MCF 10A (cell line): ENCODE measurements at regions not wholly inside any gene's neighbourhood (a gene's known extent, or its start where the extent isn't known, plus 50 kb on each side); places are given as distances from the start of the nearest gene placed in this dataset.

Source experiments
- BruUV-seq: library from RNA; stranded (reverse); fragments of 400-500 nt; replicated peaks from 2 replicates; lab custom pipeline; 2021; lab: Mats Ljungman, UMichigan
- CTCF ChIA-PET: fragments of 300-600 bp; sonication (Branson Sonifier 250); formaldehyde crosslinking; extraction: SDS; loops from one replicate; lab custom pipeline; 2021; ENCODE audit warnings: antibody characterized with exemption, inconsistent platforms; lab: Yijun Ruan, JAX
- POLR2A ChIA-PET: fragments of 300-600, 350-650 bp; sonication (Branson Sonifier 250); formaldehyde crosslinking; extraction: SDS; loops from one replicate; lab custom pipeline; 2020; ENCODE audit warnings: antibody characterized with exemption, inconsistent platforms; lab: Yijun Ruan, JAX
- DNase-seq: peaks from one replicate; pipeline ENCODE4 v3.0.0-alpha.2; 2018; ENCODE audit not compliant: unreplicated experiment
- H3K27ac Mint-ChIP-seq: one replicate; pipeline ENCODE4 v1.8.0; 2022; ENCODE audit warnings: mild to moderate bottlenecking, low read depth, mixed read lengths; ENCODE audit not compliant: unreplicated experiment
- H3K27me3 Mint-ChIP-seq: one replicate; pipeline ENCODE4 v1.8.0; 2022; ENCODE audit warnings: mixed read lengths; ENCODE audit not compliant: insufficient read depth, unreplicated experiment
- H3K36me3 Mint-ChIP-seq: one replicate; pipeline ENCODE4 v1.8.0; 2022; ENCODE audit warnings: mild to moderate bottlenecking, moderate library complexity, mixed read lengths; ENCODE audit not compliant: insufficient read depth, unreplicated experiment
- H3K4me1 Mint-ChIP-seq: one replicate; pipeline ENCODE4 v1.8.0; 2022; ENCODE audit warnings: mixed read lengths; ENCODE audit not compliant: insufficient read depth, unreplicated experiment
- H3K4me3 Mint-ChIP-seq: one replicate; pipeline ENCODE4 v1.8.0; 2022; ENCODE audit warnings: mild to moderate bottlenecking, moderate library complexity, mixed read lengths; ENCODE audit not compliant: unreplicated experiment
- H3K9me3 Mint-ChIP-seq: one replicate; pipeline ENCODE4 v1.8.0; 2022; ENCODE audit warnings: mixed read lengths; ENCODE audit not compliant: unreplicated experiment
- CTCF ChIP-seq: fragments of 200-600 bp; IDR thresholded peaks from one replicate; pipeline ENCODE4 v1.8.0; 2022; ENCODE audit warnings: antibody characterized with exemption, mild to moderate bottlenecking; ENCODE audit not compliant: unreplicated experiment
- intact Hi-C: fragments of 100-400 bp; cut with micrococcal nuclease; formaldehyde crosslinking; loops from 2 replicates; pipeline ENCODE4 v1.14.1; 2022

- intact Hi-C loops, result no loop called here
- Mint-ChIP-seq H3K9me3 (no peaks in the 10 kb centered on the region), H3K27me3 (no peaks in the 10 kb centered on the region), H3K4me3 (no peak overlapping the region), H3K36me3 (no peaks in the 10 kb centered on the region), H3K27ac (no peak overlapping the region), H3K4me1 (peaks cover 7% of the 10 kb centered on the region)
- no peak for DNase-seq
- BruUV-seq, result no TSS peak
- ChIA-PET CTCF (interaction anchor here (0.5 to 0.6 kb wide), 2 partner anchors 457 to 1540 kb away, joined by 3 read pairs; no protein-coding TSS in a partner anchor), POLR2A (interaction anchor here (0.5 kb wide), 1 partner anchor 154 kb away, joined by 5 read pairs; no protein-coding TSS in a partner anchor)
- no peak for TF ChIP-seq CTCF
Measured at GRCh38 chr3:182393830-182394367, 399.4 kb upstream of the ATP11B start.

GRCh38 chr3:182397164-182397563 is 396.1 kb upstream of the ATP11B start:
- ChIA-PET POLR2A (no interaction called here), CTCF (no interaction called here)
- Mint-ChIP-seq H3K4me3 (no peak overlapping the region), H3K9me3 (no peaks in the 10 kb centered on the region), H3K27me3 (no peaks in the 10 kb centered on the region), H3K27ac (no peak overlapping the region), H3K36me3 (no peaks in the 10 kb centered on the region), H3K4me1 (no peaks in the 10 kb centered on the region)
- no TSS peak for BruUV-seq
- no peak for TF ChIP-seq CTCF
- DNase-seq, result no peak
- intact Hi-C loops, result no loop called here

GRCh38 chr3:182399978-182400737 is 393.1 kb upstream of the ATP11B start:
- POLR2A ChIA-PET, result no interaction called here
- Mint-ChIP-seq H3K36me3 (no peaks in the 10 kb centered on the region), H3K9me3 (no peaks in the 10 kb centered on the region), H3K4me3 (no peak overlapping the region), H3K4me1 (no peaks in the 10 kb centered on the region), H3K27me3 (no peaks in the 10 kb centered on the region), H3K27ac (no peak overlapping the region)
- intact Hi-C loops, result no loop called here
- no TSS peak for BruUV-seq
- no peak for TF ChIP-seq CTCF
- DNase-seq, result no peak
- CTCF ChIA-PET, result no interaction called here

- no peak for DNase-seq
- intact Hi-C loops, result no loop called here
- no peak for TF ChIP-seq CTCF
- Mint-ChIP-seq H3K27ac (no peak overlapping the region), H3K4me3 (no peak overlapping the region), H3K4me1 (no peaks in the 10 kb centered on the region), H3K27me3 (no peaks in the 10 kb centered on the region), H3K36me3 (no peaks in the 10 kb centered on the region), H3K9me3 (no peaks in the 10 kb centered on the region)
- ChIA-PET CTCF (no interaction called here), POLR2A (no interaction called here)
- no TSS peak for BruUV-seq
Measured at GRCh38 chr3:182400838-182401237, 392.5 kb upstream of the ATP11B start.
